Limb (tissue), 2 donors: ENCODE measurements at regions not wholly inside any gene's neighbourhood (a gene's known extent, or its start where the extent isn't known, plus 50 kb on each side); places are given as distances from the start of the nearest gene placed in this dataset.

Source experiments
- DNase-seq, 2 donors: peaks; one replicate each; pipeline ENCODE4 v3.0.0-alpha.2; 2016; ENCODE audit errors: extremely low spot score in 2 of 2

DNA sequence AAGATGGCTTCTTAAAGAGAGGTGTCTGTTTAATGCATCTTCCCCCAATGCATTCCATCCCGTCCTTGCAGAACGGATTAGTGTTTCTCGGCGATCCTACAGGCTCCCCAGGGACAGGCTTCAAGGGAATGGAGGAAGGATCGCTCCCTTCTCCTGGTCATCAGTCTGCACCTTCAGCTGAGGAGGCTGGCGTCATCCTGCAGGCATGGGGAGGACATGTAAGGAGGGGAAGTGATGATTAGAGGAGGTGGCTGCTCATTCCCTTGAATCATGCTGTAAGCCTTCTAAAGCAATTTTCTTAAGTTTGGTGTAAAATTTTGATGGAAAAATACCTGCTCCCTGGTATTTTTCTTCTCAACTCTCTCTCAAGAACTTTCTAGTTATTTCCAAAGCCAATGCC lies 603.6 kb downstream of the NPHP4 start:
- no peak for DNase-seq

DNA sequence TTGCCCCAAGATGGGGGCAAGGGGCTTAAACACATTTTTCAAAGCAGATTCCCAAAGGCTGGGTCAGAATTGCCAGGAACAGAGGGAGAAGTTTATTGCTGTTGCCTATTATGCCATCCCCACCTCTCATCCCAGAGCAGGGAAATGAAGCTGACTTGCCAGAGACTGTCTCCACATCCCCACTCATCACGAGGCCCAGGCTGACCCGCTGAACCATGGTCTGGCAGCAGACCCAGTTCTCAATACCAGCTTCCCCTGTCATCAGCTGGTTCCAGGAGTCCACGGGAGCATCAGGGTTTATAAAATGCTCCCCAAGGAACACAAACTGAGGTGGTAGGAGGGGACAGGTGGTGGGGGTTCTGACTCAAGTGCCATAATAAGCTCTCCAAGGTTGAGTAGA lies 605.9 kb downstream of the NPHP4 start:
- no peak for DNase-seq

DNA sequence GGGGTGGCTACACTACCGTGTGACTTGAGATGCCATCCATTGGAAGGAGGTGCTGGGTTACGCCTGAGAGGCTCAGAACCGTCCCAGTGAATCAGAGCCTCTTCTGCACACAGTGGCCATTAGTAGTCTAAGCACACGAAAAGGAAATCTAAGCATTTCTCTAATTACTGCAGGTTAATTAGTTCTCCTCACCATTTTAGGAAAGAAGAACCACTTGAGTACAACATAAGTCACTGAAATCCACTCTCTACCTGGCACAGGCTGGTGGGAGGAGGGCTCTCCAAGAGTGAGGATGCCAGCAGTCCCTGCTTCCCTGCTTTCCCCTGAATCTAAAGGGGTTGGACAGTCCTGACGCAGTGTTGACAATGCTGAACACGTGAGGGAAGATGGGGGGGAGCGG lies 606.3 kb downstream of the NPHP4 start:
- DNase-seq, result no peak

DNA sequence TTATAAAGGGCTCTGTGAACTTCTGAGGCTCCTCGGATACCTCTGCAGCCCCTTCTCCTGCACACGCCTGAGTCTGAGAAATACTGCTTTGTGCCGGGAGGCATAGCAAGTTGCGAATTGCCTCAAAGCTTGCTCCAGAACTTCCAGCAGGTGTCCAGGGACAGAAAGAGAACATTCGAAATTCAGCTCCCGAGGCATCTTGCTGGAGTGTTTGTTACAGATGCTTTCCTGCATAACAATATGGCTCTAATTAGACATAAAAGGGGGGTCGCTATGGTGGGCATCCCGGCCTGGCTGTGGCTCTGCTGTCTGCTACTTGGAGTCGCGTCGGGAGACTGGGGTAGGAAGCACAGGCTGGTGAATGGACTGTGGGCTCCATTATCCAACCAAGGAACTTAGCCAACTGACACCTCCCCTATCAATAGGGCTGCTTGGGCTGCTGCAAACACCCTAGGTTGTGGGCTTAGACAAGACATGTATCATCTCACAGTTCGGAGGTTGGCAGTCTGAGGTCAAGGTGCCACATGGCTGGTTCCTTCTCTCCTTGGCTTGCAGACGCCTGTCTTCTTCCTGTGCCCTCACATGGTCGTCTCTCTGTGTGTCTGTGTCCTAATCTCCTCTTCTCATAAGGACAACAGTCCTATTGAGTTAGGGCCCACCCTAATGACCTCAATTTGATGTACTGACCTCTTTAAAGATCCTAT lies 607.0 kb downstream of the NPHP4 start:
- no peak for DNase-seq

DNA sequence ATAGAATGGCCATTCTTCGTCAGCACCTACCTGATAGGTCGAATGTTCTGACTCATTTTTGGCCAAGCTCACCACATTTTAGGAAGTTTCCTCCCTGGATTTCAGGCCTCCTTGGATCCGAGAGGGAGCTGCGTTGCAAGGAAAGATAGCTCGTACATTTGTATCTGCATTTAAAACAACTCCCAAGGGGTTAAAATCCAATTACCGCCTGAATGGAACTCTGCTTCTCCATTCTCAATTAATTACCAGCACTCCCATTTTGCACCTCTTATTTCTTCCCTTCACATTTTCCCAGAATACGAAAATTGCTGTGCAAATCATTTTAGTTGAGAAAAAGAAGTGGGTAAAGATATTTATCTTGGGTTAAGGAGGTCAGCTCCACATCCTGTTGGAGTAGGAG lies 610.7 kb downstream of the NPHP4 start:
- DNase-seq, result no peak

DNA sequence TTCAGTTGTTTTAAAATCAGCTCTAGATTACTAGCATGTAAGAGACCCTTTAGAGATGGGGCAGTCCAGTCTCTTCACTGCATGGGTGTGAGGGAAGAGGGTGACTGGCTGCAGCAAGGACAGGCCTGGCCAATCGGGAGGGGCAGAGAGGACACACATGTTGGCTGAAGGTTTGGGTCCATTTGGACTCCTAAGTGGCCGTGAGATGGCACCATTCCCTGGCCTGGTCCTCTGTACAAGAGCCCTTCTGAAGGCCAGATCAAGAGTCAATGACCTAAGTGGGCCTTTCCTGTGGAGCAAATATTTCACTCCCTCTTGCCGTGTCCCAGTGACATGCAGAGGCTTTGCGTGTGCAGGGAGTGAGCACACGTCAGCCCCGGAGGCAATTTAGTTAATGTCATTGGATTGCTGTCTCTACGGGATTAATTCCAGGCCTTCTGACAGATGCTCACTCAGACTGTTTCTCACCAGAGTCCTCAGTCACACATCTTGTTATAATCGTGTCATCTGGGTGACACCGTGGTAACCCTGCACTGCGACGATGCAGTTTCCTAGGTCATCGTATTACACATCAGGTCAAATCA lies 613.0 kb downstream of the NPHP4 start:
- no peak for DNase-seq

DNA sequence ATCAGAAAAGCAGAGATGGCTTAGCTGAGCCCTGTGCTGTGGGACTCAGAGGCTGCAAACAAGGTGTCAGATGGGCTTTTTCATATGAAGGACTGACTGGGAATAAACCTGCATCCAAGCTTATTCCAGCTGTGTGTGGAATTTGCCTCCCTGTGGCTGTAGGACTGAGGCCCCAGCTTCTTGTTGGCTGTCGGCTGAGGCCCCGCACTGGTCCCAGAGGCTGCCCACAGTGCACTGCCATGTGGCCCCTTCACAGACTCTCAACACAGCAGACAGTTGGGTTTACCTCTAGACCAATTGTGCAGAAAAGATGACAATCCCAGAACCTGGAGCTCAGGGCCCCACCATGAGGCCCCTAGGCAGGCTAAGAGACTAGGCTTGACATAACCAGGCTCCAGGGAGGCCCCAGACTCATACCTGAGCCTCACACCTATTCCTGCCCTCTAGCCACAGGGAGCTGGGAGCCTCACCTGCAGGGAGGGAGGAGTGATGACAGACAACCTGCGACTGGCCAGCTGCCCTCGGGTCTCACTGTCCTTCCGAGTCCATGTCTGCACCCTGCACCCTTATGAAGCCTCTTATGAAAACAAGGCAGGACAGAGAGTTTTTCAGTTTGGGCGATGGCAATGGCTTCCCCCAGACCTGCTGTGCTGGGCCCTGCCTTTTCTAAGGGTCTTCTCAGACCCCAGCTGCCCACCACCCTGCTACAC lies 615.5 kb downstream of the NPHP4 start:
- DNase-seq, result no peak

DNA sequence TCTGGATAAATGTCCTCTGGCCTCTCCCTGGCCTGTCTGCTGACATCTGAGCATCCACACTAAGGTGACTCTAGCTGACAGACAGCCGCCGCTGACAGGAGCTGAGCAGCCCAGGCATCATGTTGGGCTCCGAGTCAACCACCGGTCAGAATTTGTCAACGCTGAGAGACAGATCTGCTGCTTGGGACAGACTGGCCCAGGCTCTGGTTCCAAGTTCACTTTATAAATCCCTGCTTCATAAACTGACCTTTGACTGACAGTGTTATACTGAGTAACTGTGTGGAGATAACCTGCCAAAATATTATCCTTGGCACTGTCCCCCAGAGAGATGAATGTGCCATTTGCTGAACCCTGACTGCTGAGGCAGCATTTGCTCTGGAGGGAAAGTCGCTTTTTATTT lies 616.7 kb downstream of the NPHP4 start:
- no peak for DNase-seq

DNA sequence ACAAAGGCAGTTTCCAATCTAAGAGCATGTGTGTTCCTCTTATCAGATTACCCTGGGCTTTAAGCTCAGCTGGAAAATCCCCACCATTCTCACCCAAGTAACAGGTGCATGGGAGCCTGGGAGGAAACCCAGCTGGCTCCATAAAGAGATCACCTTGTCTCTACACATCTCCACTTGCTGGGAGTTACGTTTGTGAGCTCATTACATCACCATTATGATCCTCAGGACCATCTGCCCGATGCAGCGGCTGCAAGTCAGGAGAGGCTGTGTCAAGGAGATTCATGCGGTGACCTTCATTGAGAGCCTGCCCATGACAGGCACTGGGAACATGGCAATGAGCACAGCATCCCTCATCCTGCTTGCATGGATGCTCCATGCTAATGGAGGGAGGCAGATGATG lies 618.0 kb downstream of the NPHP4 start:
- no peak for DNase-seq

DNA sequence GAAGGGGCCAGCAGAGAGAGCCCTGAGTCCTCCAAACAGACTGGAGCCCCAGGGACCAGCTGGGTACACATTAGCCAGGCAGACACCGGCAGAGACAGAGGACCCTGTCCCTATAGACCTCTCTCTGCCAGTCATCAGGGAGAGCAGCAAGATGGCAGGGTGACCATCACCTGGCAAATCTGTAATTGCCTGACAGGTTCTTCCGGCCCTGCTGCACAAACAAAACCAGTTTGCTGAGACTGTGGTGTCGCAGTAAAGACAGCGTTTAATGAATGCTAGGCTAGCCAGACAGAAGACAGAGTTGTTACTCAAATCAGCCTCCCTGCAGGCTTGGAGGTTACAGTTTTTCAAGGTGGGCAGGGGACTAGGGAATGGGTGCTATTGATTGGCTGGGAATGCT lies 618.9 kb downstream of the NPHP4 start:
- DNase-seq, result no peak

DNA sequence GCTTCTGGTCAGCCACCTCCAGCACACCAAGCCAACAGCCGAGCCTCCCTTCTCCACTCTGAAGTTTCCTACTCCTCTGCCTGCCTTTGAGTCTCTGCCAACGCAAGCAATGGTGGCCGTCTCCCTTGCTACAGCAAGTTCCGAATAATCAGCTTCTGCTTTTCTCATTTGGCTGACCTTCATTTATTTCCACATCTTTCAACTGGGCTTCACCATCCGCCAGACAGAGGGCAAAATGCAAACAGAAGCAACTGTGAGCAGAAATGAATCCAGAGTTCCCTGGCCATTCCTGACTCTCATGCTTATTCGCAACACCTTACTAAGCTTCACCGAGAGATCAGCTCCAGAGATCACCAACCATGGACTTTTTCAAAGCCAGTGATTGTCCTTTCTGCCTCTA lies 621.0 kb downstream of the NPHP4 start:
- DNase-seq, result no peak

DNA sequence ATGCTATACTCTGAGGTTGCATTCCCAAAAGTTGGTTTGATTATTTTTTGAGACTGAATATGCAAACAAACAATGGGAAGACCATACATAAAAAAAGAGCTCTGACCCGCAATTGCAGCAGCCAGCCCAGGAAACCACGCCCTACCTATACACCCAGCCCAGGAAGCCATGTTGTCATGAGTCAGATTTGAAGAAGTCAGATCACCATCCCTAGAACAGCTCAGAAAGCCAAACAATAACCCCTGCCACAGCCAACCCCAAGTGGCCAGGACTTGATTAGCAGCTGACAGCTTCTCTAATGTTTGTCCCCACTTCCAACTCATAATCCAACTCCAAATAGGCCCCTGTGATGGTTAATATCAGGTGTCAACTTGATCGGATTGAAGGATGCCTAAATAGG lies 621.9 kb downstream of the NPHP4 start:
- no peak for DNase-seq

DNA sequence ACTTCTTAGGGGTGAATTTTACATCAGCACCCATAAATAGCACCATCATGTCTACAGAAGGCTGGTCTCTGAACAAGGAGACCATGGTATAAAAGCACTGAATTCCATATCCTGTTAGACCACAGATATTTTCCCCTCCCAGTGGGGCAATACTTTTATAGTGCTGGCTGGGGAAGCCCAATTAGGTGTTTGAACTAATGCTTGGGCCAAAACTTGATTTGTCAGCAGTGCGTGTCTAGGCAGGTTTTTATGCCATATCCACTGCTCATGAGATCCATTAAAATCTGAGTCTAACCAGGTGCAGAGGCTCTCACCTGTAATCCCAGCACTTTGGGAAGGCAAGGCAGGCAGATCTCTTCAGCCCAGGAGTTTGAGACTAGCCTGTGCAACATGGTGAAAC lies 623.0 kb downstream of the NPHP4 start:
- no peak for DNase-seq

DNA sequence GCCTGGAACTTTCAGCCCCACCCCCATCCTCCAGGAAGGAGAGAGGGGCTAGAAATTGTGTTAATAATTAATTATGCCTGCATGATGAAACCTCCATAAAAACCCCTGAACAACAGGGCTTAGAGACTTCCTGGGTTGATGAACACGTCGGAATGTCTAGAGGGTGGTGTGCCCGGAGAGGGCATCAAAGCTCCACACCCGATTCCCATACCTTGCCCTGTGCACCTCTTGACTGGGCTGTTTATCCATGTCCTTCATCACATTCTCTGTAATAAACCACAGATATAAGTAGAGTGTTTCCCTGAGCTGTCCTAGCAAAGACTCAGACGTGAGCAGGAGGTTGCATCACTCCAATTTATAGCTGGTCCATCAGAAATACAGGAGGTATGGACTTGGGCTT lies 624.0 kb downstream of the NPHP4 start:
- DNase-seq, result no peak

DNA sequence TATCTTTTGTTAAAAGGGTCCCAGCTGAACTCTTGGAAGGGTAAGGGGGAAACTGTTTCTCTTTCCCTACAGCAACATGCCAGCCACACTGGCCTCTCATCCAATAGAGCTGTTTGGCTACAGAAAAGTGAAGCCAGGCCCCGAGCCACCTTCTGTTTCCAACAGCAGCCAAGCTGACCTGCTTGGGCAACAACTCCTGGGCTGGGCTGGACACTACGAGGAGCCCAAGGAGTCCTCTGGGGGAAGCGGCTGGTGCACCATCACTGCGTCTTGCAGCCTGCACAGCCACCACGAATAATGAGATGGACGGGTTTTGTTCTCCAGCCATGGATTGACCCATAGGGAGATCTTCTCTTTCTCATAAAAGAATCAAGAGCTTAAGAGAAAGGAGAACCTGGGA lies 624.9 kb downstream of the NPHP4 start:
- DNase-seq, result no peak

DNA sequence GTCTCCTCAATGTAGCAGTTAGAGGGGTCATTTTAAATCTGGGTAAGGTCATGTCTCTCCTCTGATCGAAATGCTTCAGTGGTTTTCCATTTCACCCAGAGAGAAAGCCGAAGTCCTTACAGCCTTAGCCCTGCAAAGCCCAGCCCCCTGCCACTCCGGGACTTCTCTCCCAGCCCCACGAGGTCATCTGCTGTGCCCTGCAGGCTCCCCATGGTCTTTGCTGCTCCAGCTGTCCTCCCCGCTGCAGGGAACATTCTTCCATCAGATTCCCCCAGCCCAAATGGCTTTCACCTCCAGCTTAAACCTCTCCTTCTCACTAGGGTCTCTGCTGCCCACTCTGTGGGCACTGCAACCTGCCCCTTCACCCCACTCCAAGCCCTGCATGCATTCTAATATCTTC lies 626.5 kb downstream of the NPHP4 start:
- no peak for DNase-seq

DNA sequence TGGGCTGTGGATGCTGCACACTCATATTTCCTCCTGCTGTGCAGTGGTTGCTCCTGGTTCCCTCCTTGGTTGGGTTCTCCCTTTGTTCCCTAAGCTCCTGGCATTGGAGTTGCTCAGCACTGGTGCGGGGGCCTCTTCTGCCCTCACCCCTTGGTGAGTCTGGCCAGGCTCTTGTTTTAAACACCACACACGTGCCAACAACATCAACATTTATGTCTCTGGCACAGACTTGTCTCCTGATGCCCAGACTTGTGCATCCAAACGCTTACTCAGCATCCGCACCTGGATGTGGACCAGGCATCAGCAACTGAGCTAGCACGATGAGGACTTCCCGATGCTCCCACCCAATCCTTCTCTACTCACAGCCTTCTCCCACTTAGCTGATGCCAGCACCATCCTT lies 627.6 kb downstream of the NPHP4 start:
- no peak for DNase-seq

DNA sequence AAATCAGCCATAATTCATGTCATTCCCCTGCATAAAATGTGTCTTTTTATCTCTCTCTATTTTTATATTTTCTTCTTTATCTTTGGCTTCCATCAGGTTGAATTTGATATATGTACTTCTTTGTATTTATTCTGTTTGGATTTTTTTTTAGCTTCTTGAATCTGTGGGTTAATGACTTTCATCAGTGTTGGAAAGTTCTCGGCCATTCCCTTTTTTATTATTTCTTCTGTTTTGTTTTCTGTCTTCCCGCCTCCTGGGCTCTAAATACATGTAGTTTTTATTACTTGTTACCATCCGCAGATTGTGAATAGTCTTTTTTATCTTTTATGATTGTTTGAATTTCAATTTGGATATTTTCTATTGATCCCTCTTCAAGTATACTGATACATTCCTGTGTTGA lies 637.5 kb downstream of the NPHP4 start:
- no peak for DNase-seq

DNA sequence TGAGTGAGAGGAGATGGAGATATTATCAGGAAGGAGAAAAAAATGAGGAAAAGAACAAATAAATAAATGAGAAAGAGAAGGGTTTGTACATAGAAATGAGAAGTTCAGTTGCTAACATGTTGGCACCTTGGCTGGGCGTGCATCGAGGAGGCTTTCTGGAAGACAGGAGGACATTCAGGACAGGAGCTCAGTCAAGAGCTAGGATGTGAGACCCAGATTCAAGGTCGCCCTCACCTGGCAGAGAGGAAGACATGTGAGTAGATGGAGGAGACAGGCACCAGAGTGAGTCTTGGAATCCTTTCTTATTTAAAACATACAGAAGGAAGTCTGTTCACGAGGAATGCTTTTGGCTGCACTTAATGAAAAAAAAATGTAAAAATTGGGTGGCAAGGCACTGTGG lies 640.9 kb downstream of the NPHP4 start:
- DNase-seq, result no peak

DNA sequence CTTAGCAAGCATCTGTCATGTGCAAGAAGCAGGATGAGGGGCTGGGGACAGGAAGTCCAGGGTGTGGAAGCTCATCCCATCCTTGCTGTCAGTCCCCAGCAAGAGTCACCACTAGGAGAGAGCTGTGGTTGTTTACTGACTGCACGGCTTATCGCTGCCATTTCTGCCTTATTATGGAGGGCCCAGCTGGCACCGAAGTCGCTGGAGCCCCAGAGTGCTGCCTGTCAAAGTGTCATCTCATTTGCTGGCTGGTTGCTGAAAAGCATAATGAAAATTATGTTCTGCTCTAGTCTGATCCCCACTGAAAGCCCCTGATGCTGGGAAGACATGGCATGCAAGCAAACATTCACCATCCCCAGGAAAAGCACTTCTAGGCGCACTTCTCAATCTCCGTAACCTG lies 642.7 kb downstream of the NPHP4 start:
- DNase-seq, result no peak

DNA sequence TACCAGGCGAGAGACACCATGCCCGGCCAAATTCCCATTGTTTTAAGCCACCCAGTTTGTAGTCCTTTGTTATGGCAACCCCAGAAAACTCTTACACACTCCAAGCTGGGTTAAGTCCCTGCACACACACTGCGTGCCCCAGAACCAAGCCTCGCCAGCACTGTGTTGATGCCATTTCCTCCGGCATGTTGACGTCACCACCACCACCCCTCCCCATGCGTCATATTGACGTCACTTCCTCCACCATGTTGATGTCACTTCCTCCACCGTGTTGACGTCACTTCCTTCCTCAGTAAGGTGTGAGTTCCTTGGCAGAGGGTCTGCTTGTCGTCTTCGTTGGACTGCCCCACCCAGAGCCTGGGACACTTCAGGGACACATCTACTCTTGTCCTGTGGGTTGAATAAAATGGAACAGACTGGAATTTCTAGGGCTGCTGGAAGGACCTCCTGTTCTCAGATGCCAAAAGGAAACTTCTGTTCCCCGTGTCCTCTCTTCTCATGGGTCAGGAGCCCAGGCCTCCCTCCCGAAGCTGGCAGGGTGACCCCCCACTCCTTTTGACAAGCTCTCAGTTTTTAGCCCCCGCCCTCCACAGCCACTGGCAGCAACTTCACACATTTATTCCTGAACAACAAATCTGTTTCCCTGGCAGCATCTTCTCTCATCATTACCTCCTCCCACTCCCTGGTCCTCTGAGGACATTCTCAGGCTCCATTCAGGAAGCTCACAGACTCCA lies 643.3 kb downstream of the NPHP4 start:
- no peak for DNase-seq

DNA sequence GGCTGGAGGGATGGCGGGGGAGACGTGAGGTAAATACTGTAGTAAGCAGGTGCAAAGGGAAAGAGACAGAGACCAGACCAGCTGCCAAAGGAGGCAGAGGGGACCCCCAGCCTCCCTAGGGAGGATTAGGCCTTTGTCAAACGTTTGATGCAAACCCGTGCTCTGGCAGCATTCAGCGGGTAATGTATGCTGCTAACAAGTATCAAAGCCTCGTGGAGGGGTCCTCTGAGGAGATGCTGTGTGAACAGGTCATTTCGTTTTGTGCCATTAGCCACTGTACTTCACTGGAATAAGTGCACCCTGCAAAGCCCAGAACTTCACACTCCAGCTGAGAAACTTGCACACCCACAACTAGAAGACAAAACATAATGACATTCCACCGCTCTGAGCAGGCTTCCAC lies 644.5 kb downstream of the NPHP4 start:
- DNase-seq, result no peak
